ENCODE measurements at regions not wholly inside any gene's neighbourhood (a gene's known extent, or its start where the extent isn't known, plus 50 kb on each side); places are given as distances from the start of the nearest gene placed in this dataset.
"Not testable (repeated sequence)": the region's sequence is repeated elsewhere in the genome, so short reads cannot be mapped to it uniquely, and the experiment has no call there.

DNA sequence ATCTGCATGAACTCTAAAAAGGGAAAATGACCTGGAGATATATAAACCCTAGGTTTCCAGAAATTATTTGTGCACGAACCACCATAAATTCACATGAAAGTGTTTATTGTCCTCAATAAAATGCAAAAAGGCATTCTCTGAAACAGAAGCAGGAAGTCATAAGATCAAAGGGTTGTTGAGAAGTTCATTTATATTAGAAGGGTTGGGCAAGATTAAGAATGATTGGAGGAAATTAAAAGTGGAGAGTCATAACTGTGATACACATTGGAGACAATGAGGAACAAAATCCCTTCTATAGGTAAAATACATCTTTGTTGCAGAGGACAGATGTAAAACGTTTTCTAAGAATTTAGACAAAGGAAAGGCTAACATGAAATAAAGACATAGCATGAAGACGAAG is 476.8 kb downstream of the CBLN4 start:
- no peak overlapping the region for H3K27ac Mint-ChIP-seq (ENCODE audit: unreplicated experiment)
- TF ChIP-seq, protein P1, sequence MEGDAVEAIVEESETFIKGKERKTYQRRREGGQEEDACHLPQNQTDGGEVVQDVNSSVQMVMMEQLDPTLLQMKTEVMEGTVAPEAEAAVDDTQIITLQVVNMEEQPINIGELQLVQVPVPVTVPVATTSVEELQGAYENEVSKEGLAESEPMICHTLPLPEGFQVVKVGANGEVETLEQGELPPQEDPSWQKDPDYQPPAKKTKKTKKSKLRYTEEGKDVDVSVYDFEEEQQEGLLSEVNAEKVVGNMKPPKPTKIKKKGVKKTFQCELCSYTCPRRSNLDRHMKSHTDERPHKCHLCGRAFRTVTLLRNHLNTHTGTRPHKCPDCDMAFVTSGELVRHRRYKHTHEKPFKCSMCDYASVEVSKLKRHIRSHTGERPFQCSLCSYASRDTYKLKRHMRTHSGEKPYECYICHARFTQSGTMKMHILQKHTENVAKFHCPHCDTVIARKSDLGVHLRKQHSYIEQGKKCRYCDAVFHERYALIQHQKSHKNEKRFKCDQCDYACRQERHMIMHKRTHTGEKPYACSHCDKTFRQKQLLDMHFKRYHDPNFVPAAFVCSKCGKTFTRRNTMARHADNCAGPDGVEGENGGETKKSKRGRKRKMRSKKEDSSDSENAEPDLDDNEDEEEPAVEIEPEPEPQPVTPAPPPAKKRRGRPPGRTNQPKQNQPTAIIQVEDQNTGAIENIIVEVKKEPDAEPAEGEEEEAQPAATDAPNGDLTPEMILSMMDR (IDR thresholded peaks at IDR 0.05), result no peak
- H3K36me3 Mint-ChIP-seq (ENCODE audit: unreplicated experiment), result no peaks in the 10 kb centered on the region
- no peaks in the 10 kb centered on the region for H3K4me1 Mint-ChIP-seq (ENCODE audit: unreplicated experiment)
- DNase-seq (ENCODE audit: extremely low spot score, unreplicated experiment), result no peak
- H3K27me3 Mint-ChIP-seq (ENCODE audit: unreplicated experiment), result no peaks in the 10 kb centered on the region
- H3K4me3 Mint-ChIP-seq (ENCODE audit: unreplicated experiment), result no peak overlapping the region
- peaks cover 37% of the 10 kb centered on the region for H3K9me3 Mint-ChIP-seq (ENCODE audit: unreplicated experiment)

GRCh38 chr20:55522296-55522815 is 483.0 kb downstream of the CBLN4 start:
- H3K4me3 Mint-ChIP-seq (ENCODE audit: unreplicated experiment), result no peak overlapping the region
- H3K4me1 Mint-ChIP-seq (ENCODE audit: unreplicated experiment), result no peaks in the 10 kb centered on the region
- TF ChIP-seq, protein P1 (IDR thresholded peaks at IDR 0.05), result no peak
- DNase-seq (ENCODE audit: extremely low spot score, unreplicated experiment), result no peak
- no peak overlapping the region for H3K27ac Mint-ChIP-seq (ENCODE audit: unreplicated experiment)
- H3K36me3 Mint-ChIP-seq (ENCODE audit: unreplicated experiment), result no peaks in the 10 kb centered on the region
- peaks cover 27% of the 10 kb centered on the region for H3K9me3 Mint-ChIP-seq (ENCODE audit: unreplicated experiment)
- no peaks in the 10 kb centered on the region for H3K27me3 Mint-ChIP-seq (ENCODE audit: unreplicated experiment)

GRCh38 chr20:55517584-55517983 is 487.7 kb downstream of the CBLN4 start:
- DNase-seq (ENCODE audit: extremely low spot score, unreplicated experiment); H3K4me1 Mint-ChIP-seq (ENCODE audit: unreplicated experiment); H3K27ac Mint-ChIP-seq (ENCODE audit: unreplicated experiment); H3K27me3 Mint-ChIP-seq (ENCODE audit: unreplicated experiment); H3K36me3 Mint-ChIP-seq (ENCODE audit: unreplicated experiment); H3K4me3 Mint-ChIP-seq (ENCODE audit: unreplicated experiment): not testable (repeated sequence)
- H3K9me3 Mint-ChIP-seq (ENCODE audit: unreplicated experiment), result peaks cover 26% of the 10 kb centered on the region

DNA sequence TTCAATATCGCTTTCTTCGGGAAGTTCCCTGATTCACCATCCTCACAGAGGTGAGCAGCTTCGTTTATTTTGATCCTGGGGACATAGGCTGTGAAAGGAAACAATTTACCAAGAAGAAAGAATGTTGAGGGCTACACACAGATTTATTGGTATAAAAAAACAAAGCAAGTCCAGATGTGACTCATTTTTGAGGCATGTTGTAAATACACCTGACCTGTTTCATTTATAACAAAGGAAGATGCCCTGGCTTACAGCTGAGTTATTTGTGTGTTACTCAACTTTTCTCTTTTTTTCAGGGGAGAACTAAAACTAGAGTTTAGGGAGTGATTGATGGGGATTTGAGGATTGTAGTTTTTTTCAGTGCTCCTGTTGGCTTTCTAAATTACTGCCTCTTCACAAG is 489.5 kb downstream of the CBLN4 start:
- Mint-ChIP-seq H3K27me3 (ENCODE audit: unreplicated experiment) (no peaks in the 10 kb centered on the region), H3K36me3 (ENCODE audit: unreplicated experiment) (no peaks in the 10 kb centered on the region), H3K27ac (ENCODE audit: unreplicated experiment) (no peak overlapping the region), H3K9me3 (ENCODE audit: unreplicated experiment) (peaks cover 24% of the 10 kb centered on the region), H3K4me3 (ENCODE audit: unreplicated experiment) (no peak overlapping the region), H3K4me1 (ENCODE audit: unreplicated experiment) (no peaks in the 10 kb centered on the region)
- TF ChIP-seq, protein P1 (IDR thresholded peaks at IDR 0.05), result no peak
- DNase-seq (ENCODE audit: extremely low spot score, unreplicated experiment), result no peak

DNA sequence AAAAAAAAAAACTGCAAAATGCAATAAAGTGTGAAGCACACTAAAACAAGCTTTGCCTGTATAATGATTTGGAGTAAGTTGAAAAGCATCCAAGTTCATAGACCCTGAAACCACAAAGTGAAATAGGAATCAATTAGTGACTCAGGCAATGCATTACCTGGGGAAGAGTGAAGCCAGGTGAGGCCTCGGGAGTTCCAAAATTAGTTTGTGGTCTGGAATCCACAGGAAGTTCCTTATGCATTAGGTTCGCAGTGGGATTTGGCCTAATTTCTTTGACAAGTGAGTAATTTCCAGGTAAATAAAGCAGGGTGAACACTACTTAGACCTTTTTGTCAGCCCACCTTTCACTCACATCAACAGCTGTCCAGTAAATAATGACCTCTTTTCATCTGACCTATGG is 490.8 kb downstream of the CBLN4 start:
- Mint-ChIP-seq H3K36me3 (ENCODE audit: unreplicated experiment) (no peaks in the 10 kb centered on the region), H3K27ac (ENCODE audit: unreplicated experiment) (no peak overlapping the region), H3K9me3 (ENCODE audit: unreplicated experiment) (peaks cover 28% of the 10 kb centered on the region), H3K4me3 (ENCODE audit: unreplicated experiment) (no peak overlapping the region), H3K27me3 (ENCODE audit: unreplicated experiment) (no peaks in the 10 kb centered on the region), H3K4me1 (ENCODE audit: unreplicated experiment) (no peaks in the 10 kb centered on the region)
- TF ChIP-seq, protein P1 (IDR thresholded peaks at IDR 0.05), result no peak
- DNase-seq (ENCODE audit: extremely low spot score, unreplicated experiment), result no peak

GRCh38 chr20:55513954-55514353 is 491.4 kb downstream of the CBLN4 start:
- no peaks in the 10 kb centered on the region for H3K27me3 Mint-ChIP-seq (ENCODE audit: unreplicated experiment)
- peaks cover 33% of the 10 kb centered on the region for H3K9me3 Mint-ChIP-seq (ENCODE audit: unreplicated experiment)
- H3K4me1 Mint-ChIP-seq (ENCODE audit: unreplicated experiment), result no peaks in the 10 kb centered on the region
- H3K27ac Mint-ChIP-seq (ENCODE audit: unreplicated experiment), result no peak overlapping the region
- TF ChIP-seq, protein P1 (IDR thresholded peaks at IDR 0.05), result no peak
- no peaks in the 10 kb centered on the region for H3K36me3 Mint-ChIP-seq (ENCODE audit: unreplicated experiment)
- no peak for DNase-seq (ENCODE audit: extremely low spot score, unreplicated experiment)
- H3K4me3 Mint-ChIP-seq (ENCODE audit: unreplicated experiment), result no peak overlapping the region
